C4-2B (cell line): ENCODE measurements at regions not wholly inside any gene's neighbourhood (a gene's known extent, or its start where the extent isn't known, plus 50 kb on each side); places are given as distances from the start of the nearest gene placed in this dataset.
"Not testable (repeated sequence)": the region's sequence is repeated elsewhere in the genome, so short reads cannot be mapped to it uniquely, and the experiment has no call there.

Source experiments
- H3K27ac ChIP-seq: fragments of 450-650 bp; 2 replicates; pipeline ENCODE4 v1.5.1; 2017
- CTCF ChIP-seq: fragments of 450-650 bp; conservative IDR thresholded peaks from 2 replicates; pipeline ENCODE4 v1.5.1; 2017; ENCODE audit warnings: mild to moderate bottlenecking
- ZFX ChIP-seq: fragments of 450-650 bp; IDR thresholded peaks from 2 replicates; pipeline ENCODE4 v1.6.1; 2017

GRCh38 chr6:90887764-90888163, 300.9 kb upstream of the MAP3K7 start:
- no peak overlapping the region for H3K27ac ChIP-seq
- TF ChIP-seq ZFX, result no peak
- no peak for TF ChIP-seq CTCF

- TF ChIP-seq ZFX, result no peak
- no peak for TF ChIP-seq CTCF
- H3K27ac ChIP-seq, result no peak overlapping the region
Observed at GRCh38 chr6:90885611-90886056, 298.8 kb upstream of the MAP3K7 start.

GRCh38 chr6:90885137-90885536, 298.3 kb upstream of the MAP3K7 start:
- H3K27ac ChIP-seq, result not testable (repeated sequence)

GRCh38 chr6:90877616-90878015, 290.7 kb upstream of the MAP3K7 start:
- no peak overlapping the region for H3K27ac ChIP-seq
- TF ChIP-seq ZFX, result no peak
- no peak for TF ChIP-seq CTCF

GRCh38 chr6:90874931-90875330, 288.1 kb upstream of the MAP3K7 start:
- TF ChIP-seq ZFX (no peak), CTCF (no peak)
- no peak overlapping the region for H3K27ac ChIP-seq

- H3K27ac ChIP-seq, result no peak overlapping the region
- TF ChIP-seq CTCF (no peak), ZFX (no peak)
Observed at GRCh38 chr6:90872981-90873380, 286.1 kb upstream of the MAP3K7 start.

GRCh38 chr6:90870561-90870960, 283.7 kb upstream of the MAP3K7 start:
- no peak overlapping the region for H3K27ac ChIP-seq
- TF ChIP-seq CTCF (no peak), ZFX (no peak)

- H3K27ac ChIP-seq, result no peak overlapping the region
- no peak for TF ChIP-seq CTCF
- no peak for TF ChIP-seq ZFX
Observed at GRCh38 chr6:90868656-90869055, 281.8 kb upstream of the MAP3K7 start.
